ENCODE measurements at regions not wholly inside any gene's neighbourhood (a gene's known extent, or its start where the extent isn't known, plus 50 kb on each side); places are given as distances from the start of the nearest gene placed in this dataset.

- intact Hi-C loops (cut with DNase I), result no loop called here
- 68 to 79% methylated on average over 3 of the region's 3 CpGs for WGBS, 2 donors
- H3K9me3 ChIP-seq, result no peaks in the 10 kb centered on the region
- no peaks in the 10 kb centered on the region for H3K27me3 ChIP-seq
- no peak overlapping the region for H3K27ac ChIP-seq
- TF ChIP-seq POLR2A (IDR thresholded peaks at IDR 0.05) (no peak), CTCF (IDR thresholded peaks at IDR 0.05) (no peak)
- H3K36me3 ChIP-seq, result no peaks in the 10 kb centered on the region
- DNase-seq, result no peak
- no peak overlapping the region for H3K4me3 ChIP-seq
- no peaks in the 10 kb centered on the region for H3K4me1 ChIP-seq
Observed at GRCh38 chr14:86999036-86999435, 993.9 kb downstream of the GALC start.

- TF ChIP-seq POLR2A (IDR thresholded peaks at IDR 0.05), result no peak
- TF ChIP-seq CTCF (IDR thresholded peaks at IDR 0.05), result no peak
- no peaks in the 10 kb centered on the region for H3K27me3 ChIP-seq
- WGBS, 2 donors, result 48 to 63% methylated on average over 2 of the region's 2 CpGs
- no peak for DNase-seq
- H3K36me3 ChIP-seq, result no peaks in the 10 kb centered on the region
- no peaks in the 10 kb centered on the region for H3K4me1 ChIP-seq
- no peak overlapping the region for H3K27ac ChIP-seq
- no peak overlapping the region for H3K4me3 ChIP-seq
- intact Hi-C loops (cut with DNase I), result no loop called here
- H3K9me3 ChIP-seq, result no peaks in the 10 kb centered on the region
Observed at GRCh38 chr14:86997271-86997670, 995.7 kb downstream of the GALC start.

GRCh38 chr14:86990396-86990795 is 1002.6 kb downstream of the GALC start:
- DNase-seq, result no peak
- WGBS, 2 donors, result 64 to 66% methylated on average over 2 of the region's 2 CpGs
- intact Hi-C loops (cut with DNase I), result no loop called here

GRCh38 chr14:86989285-86989684 is 1003.7 kb downstream of the GALC start:
- 59 to 71% methylated on average over 1 of the region's 1 CpG for WGBS, 2 donors
- intact Hi-C loops (cut with DNase I), result no loop called here
- no peak for DNase-seq

More at GRCh38 chr14:86990396-86990795, 1002.6 kb downstream of the GALC start:
- no peaks in the 10 kb centered on the region for H3K27me3 ChIP-seq
- no peaks in the 10 kb centered on the region for H3K4me1 ChIP-seq
- TF ChIP-seq POLR2A (IDR thresholded peaks at IDR 0.05), result no peak
- H3K9me3 ChIP-seq, result no peaks in the 10 kb centered on the region
- H3K36me3 ChIP-seq, result no peaks in the 10 kb centered on the region
- no peak overlapping the region for H3K27ac ChIP-seq
- H3K4me3 ChIP-seq, result no peak overlapping the region

GRCh38 chr14:86987966-86988365 is 1005.0 kb downstream of the GALC start:
- no peak overlapping the region for H3K4me3 ChIP-seq
- H3K27ac ChIP-seq, result no peak overlapping the region
- no peaks in the 10 kb centered on the region for H3K36me3 ChIP-seq
- WGBS, 2 donors, result 67 to 75% methylated on average over 3 of the region's 3 CpGs
- no peak for DNase-seq
- no peaks in the 10 kb centered on the region for H3K9me3 ChIP-seq
- no peaks in the 10 kb centered on the region for H3K27me3 ChIP-seq
- no peak for TF ChIP-seq POLR2A (IDR thresholded peaks at IDR 0.05)
- H3K4me1 ChIP-seq, result no peaks in the 10 kb centered on the region
- intact Hi-C loops (cut with DNase I), result no loop called here

More at GRCh38 chr14:86989285-86989684, 1003.7 kb downstream of the GALC start:
- H3K36me3 ChIP-seq, result no peaks in the 10 kb centered on the region
- H3K4me1 ChIP-seq, result no peaks in the 10 kb centered on the region
- H3K9me3 ChIP-seq, result no peaks in the 10 kb centered on the region
- no peak overlapping the region for H3K27ac ChIP-seq
- TF ChIP-seq POLR2A (IDR thresholded peaks at IDR 0.05) (no peak), CTCF (IDR thresholded peaks at IDR 0.05) (no peak)
- no peak overlapping the region for H3K4me3 ChIP-seq
- H3K27me3 ChIP-seq, result no peaks in the 10 kb centered on the region

GRCh38 chr14:86973177-86973576 is 1019.8 kb downstream of the GALC start:
- H3K9me3 ChIP-seq, result peaks cover 0 to 17% (median 13%) of the 10 kb centered on the region in 3 donors
- no peaks in the 10 kb centered on the region for H3K4me1 ChIP-seq
- 46 to 50% methylated on average over 1 of the region's 1 CpG for WGBS, 2 donors
- no peak for DNase-seq
- no peaks in the 10 kb centered on the region for H3K36me3 ChIP-seq
- no peak overlapping the region for H3K27ac ChIP-seq
- intact Hi-C loops (cut with DNase I), result no loop called here
- H3K4me3 ChIP-seq, result no peak overlapping the region
- TF ChIP-seq POLR2A (IDR thresholded peaks at IDR 0.05), result no peak
- no peak for TF ChIP-seq CTCF (IDR thresholded peaks at IDR 0.05)
- no peaks in the 10 kb centered on the region for H3K27me3 ChIP-seq

Data from esophagus squamous epithelium (tissue), 5 donors.